Liver (tissue), 8 donors: ENCODE measurements at regions not wholly inside any gene's neighbourhood (a gene's known extent, or its start where the extent isn't known, plus 50 kb on each side); places are given as distances from the start of the nearest gene placed in this dataset.

Experiments
- DNase-seq: peaks from one replicate; pipeline ENCODE4 v3.0.0-alpha.2; 2017; ENCODE audit warnings: low spot score
- H3K27ac ChIP-seq, 2 donors: one replicate each; pipeline ENCODE4 v1.7.0; 2013; ENCODE audit warnings: inconsistent platforms in 2 of 2, low read length in 2 of 2, control low read depth in 1 of 2, low read depth in 1 of 2, mild to moderate bottlenecking in 1 of 2
- H3K27me3 ChIP-seq, 4 donors: one replicate each; pipeline versions ENCODE4 v1.6.1 to v1.7.0; 2013; ENCODE audit warnings: low read length in 3 of 4, inconsistent platforms in 1 of 4, mild to moderate bottlenecking in 1 of 4, moderate library complexity in 1 of 4; ENCODE audit not compliant: control insufficient read depth in 4 of 4, insufficient read depth in 4 of 4
- H3K36me3 ChIP-seq, 4 donors: one replicate each; pipeline versions ENCODE4 v1.6.1 to v1.7.0; 2013; ENCODE audit warnings: low read length in 3 of 4, mild to moderate bottlenecking in 3 of 4, low read depth in 1 of 4, moderate library complexity in 1 of 4; ENCODE audit not compliant: control insufficient read depth in 4 of 4, insufficient read depth in 3 of 4
- H3K4me1 ChIP-seq, 4 donors: one replicate each; pipeline versions ENCODE4 v1.6.1 to v1.7.0; 2013; ENCODE audit warnings: low read length in 3 of 4, mild to moderate bottlenecking in 3 of 4, moderate library complexity in 1 of 4; ENCODE audit not compliant: control insufficient read depth in 4 of 4, insufficient read depth in 4 of 4
- H3K4me3 ChIP-seq, 3 donors: one replicate each; pipeline versions ENCODE4 v1.6.1 to v1.7.0; 2013; ENCODE audit warnings: low read length in 3 of 3, control low read depth in 1 of 3, low read depth in 1 of 3, mild to moderate bottlenecking in 1 of 3
- H3K9ac ChIP-seq, 2 donors: one replicate each; pipeline ENCODE4 v1.7.0; 2013; ENCODE audit warnings: low read length in 2 of 2, mild to moderate bottlenecking in 2 of 2, moderate library complexity in 2 of 2, control low read depth in 1 of 2, low read depth in 1 of 2
- H3K9me3 ChIP-seq, 4 donors: one replicate each; pipeline versions ENCODE4 v1.6.1 to v1.7.0; 2013; ENCODE audit warnings: low read length in 3 of 4; ENCODE audit not compliant: control insufficient read depth in 4 of 4
- ATF3 ChIP-seq: IDR thresholded peaks from 2 replicates; pipeline ENCODE4 v1.6.1; 2016; ENCODE audit warnings: antibody characterized with exemption
- CTCF ChIP-seq: fragments of 150-350 bp; IDR thresholded peaks from 2 replicates; pipeline ENCODE4 v1.5.1; 2017; ENCODE audit warnings: improper control_type of control experiment, low read depth, low read length; ENCODE audit not compliant: missing input control
- EGR1 ChIP-seq, 2 donors: IDR thresholded peaks; 2 replicates each; pipeline ENCODE4 v1.6.1; 2016 to 2018; ENCODE audit warnings: antibody characterized with exemption in 2 of 2, low read depth in 2 of 2
- FOXA1 ChIP-seq: IDR thresholded peaks from 2 replicates; pipeline ENCODE4 v1.6.1; 2016; ENCODE audit warnings: antibody characterized with exemption
- FOXA2 ChIP-seq: IDR thresholded peaks from 2 replicates; pipeline ENCODE4 v1.6.1; 2016; ENCODE audit warnings: antibody characterized with exemption
- GABPA ChIP-seq, 2 donors: IDR thresholded peaks in 1 of 2; conservative IDR thresholded peaks in 1 of 2; 2 replicates each; pipeline ENCODE4 v1.6.1; 2016; ENCODE audit warnings: antibody characterized with exemption in 2 of 2, mild to moderate bottlenecking in 1 of 2, moderate library complexity in 1 of 2
- HNF4A ChIP-seq, 2 donors: conservative IDR thresholded peaks; 2 replicates each; pipeline ENCODE4 v1.6.1; 2016; ENCODE audit warnings: antibody characterized with exemption in 2 of 2, mild to moderate bottlenecking in 2 of 2
- HNF4G ChIP-seq: IDR thresholded peaks from 2 replicates; pipeline ENCODE4 v1.6.1; 2016; ENCODE audit warnings: antibody characterized with exemption
- JUND ChIP-seq, 2 donors: IDR thresholded peaks; 2 replicates each; pipeline ENCODE4 v1.6.1; 2016; ENCODE audit warnings: antibody characterized with exemption in 2 of 2
- MAX ChIP-seq: IDR thresholded peaks from 2 replicates; pipeline ENCODE4 v1.6.1; 2016; ENCODE audit warnings: antibody characterized with exemption
- RAD21 ChIP-seq, 2 donors: IDR thresholded peaks; 2 replicates each; pipeline ENCODE4 v1.6.1; 2016; ENCODE audit warnings: antibody characterized with exemption in 2 of 2, mild to moderate bottlenecking in 2 of 2
- SP1 ChIP-seq: IDR thresholded peaks from 2 replicates; pipeline ENCODE4 v1.6.1; 2018; ENCODE audit warnings: antibody characterized with exemption, mild to moderate bottlenecking
- TAF1 ChIP-seq: conservative IDR thresholded peaks from 2 replicates; pipeline ENCODE4 v1.6.1; 2016; ENCODE audit warnings: antibody characterized with exemption, mild to moderate bottlenecking
- YY1 ChIP-seq: IDR thresholded peaks from 2 replicates; pipeline ENCODE4 v1.6.1; 2016; ENCODE audit warnings: antibody characterized with exemption, mild to moderate bottlenecking
- WGBS: extraction: QIAGEN DNeasy Blood & Tissue Kit; methylation state at CpG from one replicate; pipeline ENCODE4 v1.1.7; 2013; 5-methylcytosine and 5-hydroxymethylcytosine counted together
- TF ChIP-seq, protein P1 (sequence below): IDR thresholded peaks from 2 replicates; pipeline ENCODE4 v1.6.1; 2016; ENCODE audit warnings: antibody characterized with exemption
- TF ChIP-seq, protein P2 (sequence below): IDR thresholded peaks from 2 replicates; pipeline ENCODE4 v1.6.1; 2016; ENCODE audit warnings: antibody characterized with exemption, mild to moderate bottlenecking
- donor health status: healthy.
- donor health status: healthy.
- donor health status: healthy.
- donor health status: healthy.
- donor health status: healthy.

DNA sequence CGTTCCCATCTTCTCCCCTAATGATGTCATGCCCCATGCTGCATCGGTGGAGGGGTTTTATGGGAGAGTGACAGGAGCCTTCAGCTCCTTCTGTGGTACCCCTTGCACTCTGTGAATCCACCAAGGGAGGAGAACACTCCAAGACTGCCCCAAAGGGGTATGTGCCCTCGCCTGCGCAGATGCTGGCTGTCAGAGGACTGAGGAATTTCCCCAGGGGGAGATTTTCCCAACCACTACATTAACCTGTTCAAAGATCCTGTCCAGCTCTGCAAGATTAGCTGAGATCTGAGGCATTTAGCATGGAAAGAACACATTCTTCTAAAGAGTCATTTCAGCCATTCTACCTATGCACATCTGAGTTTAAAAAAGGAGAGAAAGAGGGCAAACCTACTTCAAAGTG is 143.2 kb upstream of the ITGA6 start (continued):
- TF ChIP-seq TAF1 (no peak), FOXA1 (no peak), GABPA (IDR thresholded peaks at IDR 0.05 in 1 of 2, conservative IDR thresholded peaks at IDR 0.05 in 1 of 2) (no peak), HNF4G (no peak)

- Histone ChIP-seq H3K9ac (no peak overlapping the region), H3K4me3 (no peak overlapping the region), H3K36me3 (no peaks in the 10 kb centered on the region), H3K27ac (no peak overlapping the region), H3K4me1 (no peaks in the 10 kb centered on the region), H3K9me3 (no peaks in the 10 kb centered on the region), H3K27me3 (no peaks in the 10 kb centered on the region)
- 77% methylated on average over 5 of the region's 5 CpGs for WGBS
- DNase-seq = no peak
- TF ChIP-seq JUND (IDR thresholded peaks at IDR 0.05) (no peak), EGR1 (IDR thresholded peaks at IDR 0.05; ENCODE audit: low read depth in 2 of 2) (no peak), RAD21 (IDR thresholded peaks at IDR 0.05) (no peak), GABPA (IDR thresholded peaks at IDR 0.05 in 1 of 2, conservative IDR thresholded peaks at IDR 0.05 in 1 of 2) (no peak), FOXA1 (no peak), HNF4G (no peak), FOXA2 (no peak), TAF1 (no peak), ATF3 (no peak), HNF4A (conservative IDR thresholded peaks at IDR 0.05) (no peak), MAX (no peak), SP1 (no peak), CTCF (no peak), YY1 (no peak)
- TF ChIP-seq, protein P1, sequence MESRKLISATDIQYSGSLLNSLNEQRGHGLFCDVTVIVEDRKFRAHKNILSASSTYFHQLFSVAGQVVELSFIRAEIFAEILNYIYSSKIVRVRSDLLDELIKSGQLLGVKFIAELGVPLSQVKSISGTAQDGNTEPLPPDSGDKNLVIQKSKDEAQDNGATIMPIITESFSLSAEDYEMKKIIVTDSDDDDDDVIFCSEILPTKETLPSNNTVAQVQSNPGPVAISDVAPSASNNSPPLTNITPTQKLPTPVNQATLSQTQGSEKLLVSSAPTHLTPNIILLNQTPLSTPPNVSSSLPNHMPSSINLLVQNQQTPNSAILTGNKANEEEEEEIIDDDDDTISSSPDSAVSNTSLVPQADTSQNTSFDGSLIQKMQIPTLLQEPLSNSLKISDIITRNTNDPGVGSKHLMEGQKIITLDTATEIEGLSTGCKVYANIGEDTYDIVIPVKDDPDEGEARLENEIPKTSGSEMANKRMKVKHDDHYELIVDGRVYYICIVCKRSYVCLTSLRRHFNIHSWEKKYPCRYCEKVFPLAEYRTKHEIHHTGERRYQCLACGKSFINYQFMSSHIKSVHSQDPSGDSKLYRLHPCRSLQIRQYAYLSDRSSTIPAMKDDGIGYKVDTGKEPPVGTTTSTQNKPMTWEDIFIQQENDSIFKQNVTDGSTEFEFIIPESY = no peak
- TF ChIP-seq, protein P2, sequence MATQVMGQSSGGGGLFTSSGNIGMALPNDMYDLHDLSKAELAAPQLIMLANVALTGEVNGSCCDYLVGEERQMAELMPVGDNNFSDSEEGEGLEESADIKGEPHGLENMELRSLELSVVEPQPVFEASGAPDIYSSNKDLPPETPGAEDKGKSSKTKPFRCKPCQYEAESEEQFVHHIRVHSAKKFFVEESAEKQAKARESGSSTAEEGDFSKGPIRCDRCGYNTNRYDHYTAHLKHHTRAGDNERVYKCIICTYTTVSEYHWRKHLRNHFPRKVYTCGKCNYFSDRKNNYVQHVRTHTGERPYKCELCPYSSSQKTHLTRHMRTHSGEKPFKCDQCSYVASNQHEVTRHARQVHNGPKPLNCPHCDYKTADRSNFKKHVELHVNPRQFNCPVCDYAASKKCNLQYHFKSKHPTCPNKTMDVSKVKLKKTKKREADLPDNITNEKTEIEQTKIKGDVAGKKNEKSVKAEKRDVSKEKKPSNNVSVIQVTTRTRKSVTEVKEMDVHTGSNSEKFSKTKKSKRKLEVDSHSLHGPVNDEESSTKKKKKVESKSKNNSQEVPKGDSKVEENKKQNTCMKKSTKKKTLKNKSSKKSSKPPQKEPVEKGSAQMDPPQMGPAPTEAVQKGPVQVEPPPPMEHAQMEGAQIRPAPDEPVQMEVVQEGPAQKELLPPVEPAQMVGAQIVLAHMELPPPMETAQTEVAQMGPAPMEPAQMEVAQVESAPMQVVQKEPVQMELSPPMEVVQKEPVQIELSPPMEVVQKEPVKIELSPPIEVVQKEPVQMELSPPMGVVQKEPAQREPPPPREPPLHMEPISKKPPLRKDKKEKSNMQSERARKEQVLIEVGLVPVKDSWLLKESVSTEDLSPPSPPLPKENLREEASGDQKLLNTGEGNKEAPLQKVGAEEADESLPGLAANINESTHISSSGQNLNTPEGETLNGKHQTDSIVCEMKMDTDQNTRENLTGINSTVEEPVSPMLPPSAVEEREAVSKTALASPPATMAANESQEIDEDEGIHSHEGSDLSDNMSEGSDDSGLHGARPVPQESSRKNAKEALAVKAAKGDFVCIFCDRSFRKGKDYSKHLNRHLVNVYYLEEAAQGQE = no peak
Measured at GRCh38 chr2:172285010-172285621, 142.3 kb upstream of the ITGA6 start.
